ENCODE measurements at regions not wholly inside any gene's neighbourhood (a gene's known extent, or its start where the extent isn't known, plus 50 kb on each side); places are given as distances from the start of the nearest gene placed in this dataset.
A peak's percentile ranks its signal among the peaks of the same experiment; 100 is the strongest.

- DNase-seq (ENCODE audit: low spot score), result no peak
- no peaks in the 10 kb centered on the region for H3K9me3 Mint-ChIP-seq (ENCODE audit: low read depth)
- TF ChIP-seq CTCF (IDR thresholded peaks at IDR 0.05), result no peak
- H3K36me3 Mint-ChIP-seq (ENCODE audit: low read depth), result peaks cover 4% of the 10 kb centered on the region
- H3K27me3 Mint-ChIP-seq (ENCODE audit: low read depth), result no peaks in the 10 kb centered on the region
- peaks cover 64% of the 10 kb centered on the region for H3K4me1 Mint-ChIP-seq (ENCODE audit: low read depth)
- peak overlapping the region; percentile 88 for H3K27ac Mint-ChIP-seq (ENCODE audit: unreplicated experiment)
- peak overlapping the region; percentile 36 for H3K4me3 Mint-ChIP-seq (ENCODE audit: unreplicated experiment)
Observed at GRCh38 chr2:107412981-107413380, 413.7 kb upstream of the RGPD4 start.

GRCh38 chr2:107414376-107414775, 412.3 kb upstream of the RGPD4 start:
- H3K9me3 Mint-ChIP-seq (ENCODE audit: low read depth), result no peaks in the 10 kb centered on the region
- H3K36me3 Mint-ChIP-seq (ENCODE audit: low read depth), result peaks cover 4% of the 10 kb centered on the region
- no peak for DNase-seq (ENCODE audit: low spot score)
- H3K27me3 Mint-ChIP-seq (ENCODE audit: low read depth), result no peaks in the 10 kb centered on the region
- H3K4me1 Mint-ChIP-seq (ENCODE audit: low read depth), result peaks cover 60% of the 10 kb centered on the region
- peak overlapping the region; percentile 61 for H3K27ac Mint-ChIP-seq (ENCODE audit: unreplicated experiment)
- H3K4me3 Mint-ChIP-seq (ENCODE audit: unreplicated experiment), result no peak overlapping the region
- no peak for TF ChIP-seq CTCF (IDR thresholded peaks at IDR 0.05)

GRCh38 chr2:107418708-107419107, 408.0 kb upstream of the RGPD4 start:
- Mint-ChIP-seq H3K36me3 (ENCODE audit: low read depth) (peaks cover 4% of the 10 kb centered on the region), H3K27ac (ENCODE audit: unreplicated experiment) (no peak overlapping the region), H3K9me3 (ENCODE audit: low read depth) (no peaks in the 10 kb centered on the region), H3K4me3 (ENCODE audit: unreplicated experiment) (no peak overlapping the region), H3K27me3 (ENCODE audit: low read depth) (no peaks in the 10 kb centered on the region), H3K4me1 (ENCODE audit: low read depth) (peaks cover 22% of the 10 kb centered on the region)
- no peak for TF ChIP-seq CTCF (IDR thresholded peaks at IDR 0.05)
- no peak for DNase-seq (ENCODE audit: low spot score)

DNA sequence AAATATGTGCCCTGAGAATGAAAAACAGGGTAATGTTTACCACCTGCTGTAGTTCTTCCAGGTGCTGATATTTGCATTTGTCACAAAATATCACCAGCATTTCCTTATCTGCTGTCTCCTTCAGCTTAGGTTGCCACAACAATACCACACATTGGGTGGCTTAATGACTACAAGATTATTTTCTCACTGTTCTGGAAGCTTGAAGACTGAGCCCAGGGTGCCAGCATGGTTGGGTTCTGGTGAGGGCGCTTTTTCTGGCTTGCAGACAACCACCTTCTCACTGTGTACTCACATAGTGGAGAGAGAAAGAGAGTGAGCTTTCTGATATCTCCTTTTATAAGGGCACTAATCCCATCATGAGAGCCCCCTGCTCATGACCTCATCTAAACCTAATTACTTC, 407.5 kb upstream of the RGPD4 start:
- no peak for TF ChIP-seq CTCF (IDR thresholded peaks at IDR 0.05)
- no peak overlapping the region for H3K4me3 Mint-ChIP-seq (ENCODE audit: unreplicated experiment)
- H3K27ac Mint-ChIP-seq (ENCODE audit: unreplicated experiment), result no peak overlapping the region
- H3K27me3 Mint-ChIP-seq (ENCODE audit: low read depth), result no peaks in the 10 kb centered on the region
- DNase-seq (ENCODE audit: low spot score), result no peak
- H3K4me1 Mint-ChIP-seq (ENCODE audit: low read depth), result peaks cover 18% of the 10 kb centered on the region
- H3K9me3 Mint-ChIP-seq (ENCODE audit: low read depth), result no peaks in the 10 kb centered on the region
- H3K36me3 Mint-ChIP-seq (ENCODE audit: low read depth), result peaks cover 4% of the 10 kb centered on the region

GRCh38 chr2:107428781-107429180, 397.9 kb upstream of the RGPD4 start:
- H3K4me3 Mint-ChIP-seq (ENCODE audit: unreplicated experiment), result no peak overlapping the region
- no peaks in the 10 kb centered on the region for H3K27me3 Mint-ChIP-seq (ENCODE audit: low read depth)
- H3K9me3 Mint-ChIP-seq (ENCODE audit: low read depth), result peaks cover 19% of the 10 kb centered on the region
- peaks cover 18% of the 10 kb centered on the region for H3K4me1 Mint-ChIP-seq (ENCODE audit: low read depth)
- TF ChIP-seq CTCF (IDR thresholded peaks at IDR 0.05), result no peak
- DNase-seq (ENCODE audit: low spot score), result no peak
- peaks cover 3% of the 10 kb centered on the region for H3K36me3 Mint-ChIP-seq (ENCODE audit: low read depth)
- no peak overlapping the region for H3K27ac Mint-ChIP-seq (ENCODE audit: unreplicated experiment)
